Neutrophil (primary cell): ENCODE measurements at regions not wholly inside any gene's neighbourhood (a gene's known extent, or its start where the extent isn't known, plus 50 kb on each side); places are given as distances from the start of the nearest gene placed in this dataset.
A peak's percentile ranks its signal among the peaks of the same experiment; 100 is the strongest.

Experiments
- H3K27ac ChIP-seq: fragments of 200-600 bp; sonication (generic); 2 replicates; pipeline ENCODE4 v1.5.1; 2016; ENCODE audit warnings: mild to moderate bottlenecking, moderate library complexity
- H3K27me3 ChIP-seq: fragments of 200-600 bp; sonication (generic); 2 replicates; pipeline ENCODE4 v1.6.0; 2016; ENCODE audit warnings: mild to moderate bottlenecking
- H3K36me3 ChIP-seq: fragments of 200-600 bp; sonication (generic); 2 replicates; pipeline ENCODE4 v1.5.1; 2017
- H3K4me1 ChIP-seq, 2 experiments: fragments of 200-600 bp in 1 of 2; sonication (generic) in 1 of 2; 1 replicate in 1 of 2; 2 replicates in 1 of 2; pipeline versions ENCODE4 v1.5.1 to v1.6.1; 2013 to 2016; ENCODE audit warnings: low read depth in 1 of 2, low read length in 1 of 2, mild to moderate bottlenecking in 1 of 2, moderate library complexity in 1 of 2; ENCODE audit not compliant: control insufficient read depth in 1 of 2, insufficient read depth in 1 of 2
- H3K4me3 ChIP-seq, 2 experiments: fragments of 200-600 bp in 1 of 2; sonication (generic) in 1 of 2; 1 replicate in 1 of 2; 2 replicates in 1 of 2; pipeline ENCODE4 v1.5.1; 2013 to 2016; ENCODE audit warnings: low read depth in 1 of 2, low read length in 1 of 2, mild to moderate bottlenecking in 1 of 2, moderate library complexity in 1 of 2
- H3K9me3 ChIP-seq: fragments of 200-600 bp; sonication (generic); 2 replicates; pipeline ENCODE4 v1.5.1; 2016
- TF ChIP-seq, protein P1 (sequence below): fragments of 200-600 bp; sonication (generic); IDR thresholded peaks from 2 replicates; pipeline ENCODE4 v1.5.1; 2016; ENCODE audit warnings: antibody characterized with exemption

DNA sequence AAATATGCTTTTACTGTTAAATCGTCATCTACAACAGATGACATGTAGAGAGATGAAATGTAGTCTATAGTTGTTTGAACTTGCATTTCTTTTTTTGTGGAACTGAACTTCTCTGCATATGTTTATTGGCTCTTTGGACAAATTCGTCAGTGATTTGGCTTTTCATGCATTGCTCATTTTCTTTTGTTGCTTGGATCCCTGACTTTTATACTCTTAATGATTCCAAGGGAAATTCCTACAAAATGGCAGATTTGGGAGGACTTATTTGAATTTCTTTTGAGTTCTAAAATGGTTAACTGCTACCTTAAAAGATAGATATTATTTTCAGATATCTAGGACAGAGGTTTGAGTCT lies 65.4 kb downstream of the UTRN start:
- Histone ChIP-seq H3K27ac (peak overlapping the region; percentile 71), H3K9me3 (no peaks in the 10 kb centered on the region), H3K27me3 (no peaks in the 10 kb centered on the region), H3K4me3 (peak overlapping the region in 1 of 2 experiments; percentile 0), H3K36me3 (no peaks in the 10 kb centered on the region), H3K4me1 (peaks cover 37 to 57% of the 10 kb centered on the region in 2 experiments)
- TF ChIP-seq, protein P1, sequence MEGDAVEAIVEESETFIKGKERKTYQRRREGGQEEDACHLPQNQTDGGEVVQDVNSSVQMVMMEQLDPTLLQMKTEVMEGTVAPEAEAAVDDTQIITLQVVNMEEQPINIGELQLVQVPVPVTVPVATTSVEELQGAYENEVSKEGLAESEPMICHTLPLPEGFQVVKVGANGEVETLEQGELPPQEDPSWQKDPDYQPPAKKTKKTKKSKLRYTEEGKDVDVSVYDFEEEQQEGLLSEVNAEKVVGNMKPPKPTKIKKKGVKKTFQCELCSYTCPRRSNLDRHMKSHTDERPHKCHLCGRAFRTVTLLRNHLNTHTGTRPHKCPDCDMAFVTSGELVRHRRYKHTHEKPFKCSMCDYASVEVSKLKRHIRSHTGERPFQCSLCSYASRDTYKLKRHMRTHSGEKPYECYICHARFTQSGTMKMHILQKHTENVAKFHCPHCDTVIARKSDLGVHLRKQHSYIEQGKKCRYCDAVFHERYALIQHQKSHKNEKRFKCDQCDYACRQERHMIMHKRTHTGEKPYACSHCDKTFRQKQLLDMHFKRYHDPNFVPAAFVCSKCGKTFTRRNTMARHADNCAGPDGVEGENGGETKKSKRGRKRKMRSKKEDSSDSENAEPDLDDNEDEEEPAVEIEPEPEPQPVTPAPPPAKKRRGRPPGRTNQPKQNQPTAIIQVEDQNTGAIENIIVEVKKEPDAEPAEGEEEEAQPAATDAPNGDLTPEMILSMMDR: no peak

DNA sequence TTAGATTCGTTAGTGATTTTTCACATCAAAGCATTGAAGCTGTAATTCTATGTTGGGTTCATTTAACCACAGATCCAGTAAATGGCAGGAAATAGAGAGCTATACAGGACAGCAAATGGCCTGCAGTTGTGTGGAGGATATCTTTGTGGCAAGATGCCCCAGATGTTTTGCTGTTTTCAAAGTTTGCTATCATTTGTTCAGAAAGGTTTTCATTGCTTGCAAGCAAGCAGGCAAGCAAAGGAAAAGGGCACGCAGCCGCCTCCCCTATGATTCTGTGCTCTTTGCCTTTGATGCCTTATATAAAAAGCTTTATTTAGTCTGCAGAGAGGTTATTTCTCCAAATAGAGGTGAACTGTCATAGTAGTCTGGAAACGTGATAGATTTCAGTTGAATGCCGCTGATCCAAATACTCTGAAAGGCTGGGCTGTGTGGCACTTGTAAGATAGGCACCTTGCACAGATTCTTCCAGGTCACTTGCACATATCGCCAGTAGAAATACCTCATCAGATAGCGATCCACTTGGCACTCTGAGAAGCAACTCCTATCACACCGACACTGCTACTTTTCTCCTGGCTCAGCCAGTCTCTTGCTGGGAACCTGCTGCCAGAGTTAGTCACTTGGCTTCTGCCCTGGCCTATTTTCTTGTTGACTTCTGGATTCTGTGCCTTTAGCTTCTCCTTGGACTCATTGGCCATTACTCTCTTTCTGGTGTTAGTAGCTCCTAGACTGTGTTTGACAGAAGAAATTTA lies 66.4 kb downstream of the UTRN start:
- H3K4me3 ChIP-seq: no peak overlapping the region
- no peaks in the 10 kb centered on the region for H3K36me3 ChIP-seq
- no peaks in the 10 kb centered on the region for H3K9me3 ChIP-seq
- TF ChIP-seq, protein P1: no peak
- H3K4me1 ChIP-seq: peaks cover 37 to 55% of the 10 kb centered on the region in 2 experiments
- H3K27me3 ChIP-seq: no peaks in the 10 kb centered on the region
- peak overlapping the region; percentile 23 for H3K27ac ChIP-seq

DNA sequence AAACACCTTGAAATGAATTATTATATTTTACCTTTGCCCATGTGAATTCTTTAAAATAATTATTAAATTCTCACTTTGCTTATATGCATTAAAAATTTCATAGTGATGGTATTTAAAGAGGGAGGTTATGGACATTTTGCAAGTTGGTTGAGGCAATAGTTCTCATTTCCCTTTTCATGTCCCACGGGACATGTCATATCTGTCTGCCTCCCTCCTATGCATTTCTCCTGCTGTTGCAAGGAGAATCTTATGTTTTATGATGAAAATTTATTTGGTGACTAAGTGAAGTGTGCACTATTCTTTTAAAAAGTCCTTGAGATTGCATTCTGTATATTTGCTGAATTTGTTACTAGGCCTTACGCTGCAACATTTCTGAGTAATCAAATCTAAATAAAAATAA lies 67.2 kb downstream of the UTRN start:
- no peaks in the 10 kb centered on the region for H3K36me3 ChIP-seq
- H3K27me3 ChIP-seq: no peaks in the 10 kb centered on the region
- TF ChIP-seq, protein P1: no peak
- no peak overlapping the region for H3K4me3 ChIP-seq
- no peak overlapping the region for H3K27ac ChIP-seq
- no peaks in the 10 kb centered on the region for H3K9me3 ChIP-seq
- peaks cover 32 to 47% of the 10 kb centered on the region in 2 experiments for H3K4me1 ChIP-seq

DNA sequence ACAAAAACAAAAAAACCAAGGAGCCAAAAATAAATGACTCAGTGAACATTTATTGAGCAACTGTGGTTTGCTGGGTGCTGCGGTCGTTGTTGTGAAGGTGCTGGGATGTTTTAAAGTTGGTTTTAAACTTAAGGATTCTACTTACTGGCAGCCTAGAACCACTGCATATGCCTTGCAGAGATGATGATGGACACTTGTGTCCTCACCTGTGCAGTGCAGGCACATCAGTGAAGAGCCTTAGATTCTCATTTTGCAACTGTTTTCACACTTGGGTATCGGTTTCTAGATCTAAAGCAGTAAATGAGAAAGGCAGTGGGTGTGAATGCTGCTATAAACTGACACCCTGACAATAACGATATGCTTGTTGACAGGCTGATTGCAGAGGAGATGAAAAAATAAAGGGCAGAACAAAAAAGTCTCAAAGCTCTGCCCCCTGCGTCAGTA lies 68.8 kb downstream of the UTRN start:
- H3K4me3 ChIP-seq: no peak overlapping the region
- TF ChIP-seq, protein P1: no peak
- no peaks in the 10 kb centered on the region for H3K9me3 ChIP-seq
- no peaks in the 10 kb centered on the region for H3K36me3 ChIP-seq
- no peaks in the 10 kb centered on the region for H3K27me3 ChIP-seq
- peak overlapping the region; percentile 8 for H3K27ac ChIP-seq
- H3K4me1 ChIP-seq: peaks cover 32 to 46% of the 10 kb centered on the region in 2 experiments

DNA sequence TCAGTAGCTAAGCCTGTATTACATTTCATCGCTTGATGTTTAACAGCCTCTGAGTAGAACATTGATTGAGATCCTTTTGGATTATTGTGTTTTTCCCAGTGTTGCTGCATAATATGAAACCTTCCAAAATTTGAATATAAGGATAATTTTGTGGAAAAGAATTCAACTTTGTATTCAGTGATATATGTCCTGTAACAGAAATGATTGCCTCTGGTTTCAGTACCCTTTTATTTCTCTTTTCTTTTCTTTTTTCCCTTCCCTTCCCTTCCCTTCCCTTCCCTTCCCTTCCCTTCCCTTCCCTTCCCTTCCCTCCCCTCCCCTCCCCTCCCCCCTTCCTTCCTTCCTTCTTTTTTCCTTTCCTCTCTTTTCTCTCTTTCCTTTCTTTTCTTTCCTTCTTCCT lies 74.6 kb downstream of the UTRN start:
- no peaks in the 10 kb centered on the region for H3K9me3 ChIP-seq
- no peaks in the 10 kb centered on the region for H3K27me3 ChIP-seq
- no peak overlapping the region for H3K27ac ChIP-seq
- H3K4me1 ChIP-seq: peaks cover 6% of the 10 kb centered on the region in 2 experiments
- H3K36me3 ChIP-seq: no peaks in the 10 kb centered on the region
- H3K4me3 ChIP-seq: no peak overlapping the region
- TF ChIP-seq, protein P1: no peak
